ENCODE measurements at regions not wholly inside any gene's neighbourhood (a gene's known extent, or its start where the extent isn't known, plus 50 kb on each side); places are given as distances from the start of the nearest gene placed in this dataset.

GRCh38 chr4:184932343-184932742, 85.9 kb upstream of the HELT start:
- Histone ChIP-seq H3K27ac (no peak overlapping the region), H2AFZ (no peak overlapping the region), H3K9me3 (ENCODE audit: low read depth) (peaks cover 1% of the 10 kb centered on the region), H3K27me3 (no peaks in the 10 kb centered on the region), H3K4me2 (no peak overlapping the region), H3K4me1 (ENCODE audit: insufficient read depth) (peaks cover 4% of the 10 kb centered on the region), H4K20me1 (ENCODE audit: insufficient read depth, poor library complexity, severe bottlenecking) (no peaks in the 10 kb centered on the region), H3K4me3 (no peak overlapping the region), H3K9me2 (replicated peaks; ENCODE audit: insufficient read depth) (no peaks in the 10 kb centered on the region), H3K79me2 (no peaks in the 10 kb centered on the region), H3K36me3 (replicated peaks; ENCODE audit: insufficient read depth, low read depth) (no peaks in the 10 kb centered on the region)
- TF ChIP-seq CTCF (IDR thresholded peaks at IDR 0.05; ENCODE audit: poor library complexity) (no peak), EZH2 (IDR thresholded peaks at IDR 0.05; ENCODE audit: borderline replicate concordance) (no peak), EZH2phosphoT487 (IDR thresholded peaks at IDR 0.05; ENCODE audit: low read depth, severe bottlenecking, unreplicated experiment) (no peak)
- DNase-seq (ENCODE audit: low spot score): peak; percentile 28
- 63% methylated on average over 7 of the region's 7 CpGs for WGBS (ENCODE audit: low lambda C conversion rate, missing lambda C conversion rate)

GRCh38 chr4:184933311-184933710, 85.0 kb upstream of the HELT start:
- Histone ChIP-seq H3K79me2 (no peaks in the 10 kb centered on the region), H3K36me3 (replicated peaks; ENCODE audit: insufficient read depth, low read depth) (no peaks in the 10 kb centered on the region), H4K20me1 (ENCODE audit: insufficient read depth, poor library complexity, severe bottlenecking) (no peaks in the 10 kb centered on the region), H3K9me2 (replicated peaks; ENCODE audit: insufficient read depth) (no peaks in the 10 kb centered on the region), H3K4me3 (no peak overlapping the region), H3K27me3 (no peaks in the 10 kb centered on the region), H3K27ac (no peak overlapping the region), H3K4me2 (no peak overlapping the region), H3K4me1 (ENCODE audit: insufficient read depth) (peaks cover 4% of the 10 kb centered on the region), H2AFZ (no peak overlapping the region), H3K9me3 (ENCODE audit: low read depth) (no peaks in the 10 kb centered on the region)
- TF ChIP-seq EZH2 (IDR thresholded peaks at IDR 0.05; ENCODE audit: borderline replicate concordance) (no peak), CTCF (IDR thresholded peaks at IDR 0.05; ENCODE audit: poor library complexity) (no peak), EZH2phosphoT487 (IDR thresholded peaks at IDR 0.05; ENCODE audit: low read depth, severe bottlenecking, unreplicated experiment) (no peak)
- 50% methylated on average over 1 of the region's 1 CpG for WGBS (ENCODE audit: low lambda C conversion rate, missing lambda C conversion rate)
- DNase-seq (ENCODE audit: low spot score): no peak

GRCh38 chr4:184934184-184934583, 84.1 kb upstream of the HELT start:
- Histone ChIP-seq H3K27me3 (no peaks in the 10 kb centered on the region), H3K9me2 (replicated peaks; ENCODE audit: insufficient read depth) (no peaks in the 10 kb centered on the region), H3K36me3 (replicated peaks; ENCODE audit: insufficient read depth, low read depth) (no peaks in the 10 kb centered on the region), H4K20me1 (ENCODE audit: insufficient read depth, poor library complexity, severe bottlenecking) (no peaks in the 10 kb centered on the region), H3K4me2 (no peak overlapping the region), H3K4me1 (ENCODE audit: insufficient read depth) (peaks cover 4% of the 10 kb centered on the region), H3K79me2 (no peaks in the 10 kb centered on the region), H2AFZ (no peak overlapping the region), H3K9me3 (ENCODE audit: low read depth) (no peaks in the 10 kb centered on the region), H3K27ac (peak overlapping the region; percentile 20), H3K4me3 (no peak overlapping the region)
- TF ChIP-seq CTCF (IDR thresholded peaks at IDR 0.05; ENCODE audit: poor library complexity) (no peak), EZH2 (IDR thresholded peaks at IDR 0.05; ENCODE audit: borderline replicate concordance) (no peak), EZH2phosphoT487 (IDR thresholded peaks at IDR 0.05; ENCODE audit: low read depth, severe bottlenecking, unreplicated experiment) (no peak)
- WGBS (ENCODE audit: low lambda C conversion rate, missing lambda C conversion rate): 93% methylated on average over 2 of the region's 2 CpGs
- no peak for DNase-seq (ENCODE audit: low spot score)

GRCh38 chr4:184934961-184935360, 83.3 kb upstream of the HELT start:
- H3K27ac ChIP-seq: no peak overlapping the region
- no peak overlapping the region for H3K4me3 ChIP-seq
- no peaks in the 10 kb centered on the region for H4K20me1 ChIP-seq (ENCODE audit: insufficient read depth, poor library complexity, severe bottlenecking)
- H3K9me2 ChIP-seq (replicated peaks; ENCODE audit: insufficient read depth): no peaks in the 10 kb centered on the region
- H3K79me2 ChIP-seq: no peaks in the 10 kb centered on the region
- WGBS (ENCODE audit: low lambda C conversion rate, missing lambda C conversion rate): 91% methylated on average over 5 of the region's 5 CpGs
- H3K9me3 ChIP-seq (ENCODE audit: low read depth): no peaks in the 10 kb centered on the region
- TF ChIP-seq CTCF (IDR thresholded peaks at IDR 0.05; ENCODE audit: poor library complexity): no peak
- no peak for TF ChIP-seq EZH2 (IDR thresholded peaks at IDR 0.05; ENCODE audit: borderline replicate concordance)
- TF ChIP-seq EZH2phosphoT487 (IDR thresholded peaks at IDR 0.05; ENCODE audit: low read depth, severe bottlenecking, unreplicated experiment): no peak
- H3K4me1 ChIP-seq (ENCODE audit: insufficient read depth): peaks cover 4% of the 10 kb centered on the region
- H2AFZ ChIP-seq: no peak overlapping the region
- no peaks in the 10 kb centered on the region for H3K36me3 ChIP-seq (replicated peaks; ENCODE audit: insufficient read depth, low read depth)
- DNase-seq (ENCODE audit: low spot score): no peak
- H3K4me2 ChIP-seq: no peak overlapping the region
- no peaks in the 10 kb centered on the region for H3K27me3 ChIP-seq
